D721Med (cell line): ENCODE measurements at regions not wholly inside any gene's neighbourhood (a gene's known extent, or its start where the extent isn't known, plus 50 kb on each side); places are given as distances from the start of the nearest gene placed in this dataset.

ENCODE experiments used
- DNase-seq: peaks from one replicate; pipeline ENCODE4 v3.0.0; 2011; ENCODE audit warnings: low spot score; ENCODE audit not compliant: insufficient read length
- FAIRE-seq: peaks from 2 replicates; lab custom pipeline; 2011; peaks lifted over from hg19 to GRCh38; lab: Jason Lieb, UNC
- CTCF ChIP-seq: IDR thresholded peaks from 2 replicates; pipeline ENCODE4 v1.5.1; 2012; ENCODE audit warnings: mild to moderate bottlenecking, control low read depth; ENCODE audit not compliant: insufficient read depth; ENCODE audit errors: missing control alignments

DNA sequence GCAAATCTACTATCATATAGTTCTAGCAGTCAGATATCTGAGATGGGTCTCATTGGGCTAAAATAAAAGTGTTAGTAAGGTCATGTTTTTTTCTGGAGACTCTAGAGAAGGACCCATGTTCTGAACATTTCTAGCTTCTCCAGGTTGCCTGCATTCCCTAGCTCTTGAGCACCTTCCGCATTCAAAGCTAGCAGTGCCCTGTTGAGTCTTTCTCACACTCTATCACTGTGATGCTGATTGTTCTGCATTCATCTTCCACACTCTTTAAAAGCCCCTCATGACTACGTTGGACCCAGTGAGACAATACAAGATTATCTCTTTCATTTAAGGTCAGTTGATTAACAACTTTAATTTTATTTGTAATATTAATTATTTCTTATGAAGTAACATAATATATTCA, 433.3 kb upstream of the CHORDC1 start:
- no peak for DNase-seq
- no peak for FAIRE-seq
- TF ChIP-seq CTCF, result no peak

GRCh38 chr11:90650153-90650552, 427.3 kb upstream of the CHORDC1 start:
- DNase-seq, result no peak
- no peak for TF ChIP-seq CTCF
- FAIRE-seq, result no peak

GRCh38 chr11:90646706-90647105, 423.9 kb upstream of the CHORDC1 start:
- no peak for DNase-seq
- TF ChIP-seq CTCF, result no peak
- FAIRE-seq, result no peak

GRCh38 chr11:90646266-90646665, 423.4 kb upstream of the CHORDC1 start:
- DNase-seq (no peak), FAIRE-seq (no peak)

DNA sequence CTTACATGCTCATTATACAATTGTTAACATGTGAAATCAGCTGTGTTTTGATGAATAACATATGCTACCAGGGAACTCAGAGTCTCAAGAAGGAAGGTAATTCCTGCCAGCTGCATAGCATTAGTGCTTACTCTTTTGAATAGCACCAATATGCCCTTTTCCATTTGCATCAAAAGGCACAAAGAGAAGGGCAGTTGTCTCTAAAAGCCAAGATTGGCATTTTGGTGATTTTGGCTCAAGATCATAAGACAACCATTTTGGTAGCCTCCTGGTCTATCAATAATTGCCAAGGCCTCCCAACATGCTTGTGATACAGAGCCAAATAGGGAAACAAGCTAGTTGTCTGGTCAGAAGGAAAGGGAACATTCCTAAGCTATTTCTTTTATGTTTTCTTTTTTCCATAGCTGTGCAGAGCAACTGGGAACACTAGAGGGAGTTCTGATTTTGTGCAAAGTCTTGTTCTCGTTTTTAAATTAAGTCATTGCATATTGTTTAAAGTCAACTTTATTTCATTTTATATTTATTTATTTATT, 416.7 kb upstream of the CHORDC1 start:
- FAIRE-seq, result peak; percentile 64
- TF ChIP-seq CTCF, result peak; percentile 31
- DNase-seq, result peak; percentile 5

More at GRCh38 chr11:90646266-90646665, 423.4 kb upstream of the CHORDC1 start:
- no peak for TF ChIP-seq CTCF

DNA sequence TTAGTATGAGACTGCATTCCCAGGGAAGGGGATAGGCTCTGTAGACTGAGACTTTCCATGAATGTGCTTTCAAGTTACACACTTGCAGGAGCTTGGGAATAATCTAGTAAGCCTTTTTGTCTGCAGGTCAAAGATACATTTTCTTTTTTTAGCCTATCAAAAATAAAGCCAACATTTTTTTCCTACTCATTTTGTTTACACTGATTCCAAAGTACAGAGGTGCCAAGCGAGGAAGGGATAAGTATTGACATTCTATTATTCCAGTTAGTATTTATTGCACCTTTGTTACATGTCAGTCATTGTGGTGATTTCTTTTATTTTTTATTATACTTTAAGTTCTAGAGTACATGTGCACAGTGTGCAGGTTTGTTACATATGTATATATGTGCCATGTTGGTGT, 413.0 kb upstream of the CHORDC1 start:
- FAIRE-seq (no peak), DNase-seq (no peak)
- no peak for TF ChIP-seq CTCF

GRCh38 chr11:90635151-90635550, 412.3 kb upstream of the CHORDC1 start:
- TF ChIP-seq CTCF, result no peak
- no peak for DNase-seq
- no peak for FAIRE-seq
